ENCODE measurements at regions not wholly inside any gene's neighbourhood (a gene's known extent, or its start where the extent isn't known, plus 50 kb on each side); places are given as distances from the start of the nearest gene placed in this dataset.

DNA sequence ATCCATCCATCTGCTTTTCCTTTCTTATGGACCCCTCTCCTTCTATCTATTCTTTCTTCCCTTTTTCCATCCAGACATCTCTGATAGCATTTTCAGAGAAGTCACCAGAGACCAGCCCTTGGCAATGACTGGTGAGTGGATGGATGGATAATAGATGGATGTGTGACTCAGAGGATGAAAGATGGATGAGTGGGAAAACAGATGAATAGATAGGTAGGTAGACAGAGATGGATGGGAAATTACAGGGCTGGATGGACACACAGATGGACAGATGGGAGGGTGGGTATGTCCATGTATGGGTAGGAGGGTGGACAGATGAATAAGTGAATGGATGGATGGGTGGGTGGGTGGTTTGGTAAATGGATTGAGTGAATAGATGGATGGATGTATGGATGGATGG, 101.0 kb downstream of the LITAF start:
- H3K27ac ChIP-seq = no peak overlapping the region
- H3K4me3 ChIP-seq = no peak overlapping the region
- DNase-seq = no peak
- H3K27me3 ChIP-seq = no peaks in the 10 kb centered on the region
- no peaks in the 10 kb centered on the region for H3K9me3 ChIP-seq
- TF ChIP-seq, protein P1, sequence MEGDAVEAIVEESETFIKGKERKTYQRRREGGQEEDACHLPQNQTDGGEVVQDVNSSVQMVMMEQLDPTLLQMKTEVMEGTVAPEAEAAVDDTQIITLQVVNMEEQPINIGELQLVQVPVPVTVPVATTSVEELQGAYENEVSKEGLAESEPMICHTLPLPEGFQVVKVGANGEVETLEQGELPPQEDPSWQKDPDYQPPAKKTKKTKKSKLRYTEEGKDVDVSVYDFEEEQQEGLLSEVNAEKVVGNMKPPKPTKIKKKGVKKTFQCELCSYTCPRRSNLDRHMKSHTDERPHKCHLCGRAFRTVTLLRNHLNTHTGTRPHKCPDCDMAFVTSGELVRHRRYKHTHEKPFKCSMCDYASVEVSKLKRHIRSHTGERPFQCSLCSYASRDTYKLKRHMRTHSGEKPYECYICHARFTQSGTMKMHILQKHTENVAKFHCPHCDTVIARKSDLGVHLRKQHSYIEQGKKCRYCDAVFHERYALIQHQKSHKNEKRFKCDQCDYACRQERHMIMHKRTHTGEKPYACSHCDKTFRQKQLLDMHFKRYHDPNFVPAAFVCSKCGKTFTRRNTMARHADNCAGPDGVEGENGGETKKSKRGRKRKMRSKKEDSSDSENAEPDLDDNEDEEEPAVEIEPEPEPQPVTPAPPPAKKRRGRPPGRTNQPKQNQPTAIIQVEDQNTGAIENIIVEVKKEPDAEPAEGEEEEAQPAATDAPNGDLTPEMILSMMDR (IDR thresholded peaks at IDR 0.05) = no peak
- TF ChIP-seq POLR2A (IDR thresholded peaks at IDR 0.05) = no peak
- intact Hi-C loops (cut with DNase I; ENCODE audit: low total_unique reads) = no loop called here
- no peaks in the 10 kb centered on the region for H3K4me1 ChIP-seq
- no peaks in the 10 kb centered on the region for H3K36me3 ChIP-seq

DNA sequence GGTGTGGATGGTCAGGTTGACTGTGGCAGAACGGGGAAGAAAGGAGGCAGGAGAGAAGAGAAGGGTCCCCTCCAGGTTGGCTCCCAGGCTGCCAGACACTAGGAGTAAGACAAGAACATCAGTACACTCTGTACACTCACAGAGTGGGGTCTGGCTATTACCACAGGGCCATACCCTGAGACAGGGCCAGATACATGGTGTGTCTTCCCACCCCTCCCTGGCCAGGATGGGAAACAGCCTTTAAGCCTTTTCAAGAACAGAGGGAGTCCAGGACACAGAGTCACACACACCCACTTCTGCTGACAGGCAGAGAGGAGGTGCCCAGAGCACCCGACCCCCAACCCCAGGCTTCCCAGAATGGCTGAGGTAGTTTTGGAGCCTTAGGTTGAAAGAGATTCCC, 99.4 kb downstream of the LITAF start:
- no peaks in the 10 kb centered on the region for H3K36me3 ChIP-seq
- DNase-seq = no peak
- intact Hi-C loops (cut with DNase I; ENCODE audit: low total_unique reads) = no loop called here
- TF ChIP-seq, protein P1 (IDR thresholded peaks at IDR 0.05) = no peak
- no peak for TF ChIP-seq POLR2A (IDR thresholded peaks at IDR 0.05)
- no peaks in the 10 kb centered on the region for H3K9me3 ChIP-seq
- no peaks in the 10 kb centered on the region for H3K4me1 ChIP-seq
- no peaks in the 10 kb centered on the region for H3K27me3 ChIP-seq
- H3K27ac ChIP-seq = no peak overlapping the region
- no peak overlapping the region for H3K4me3 ChIP-seq

DNA sequence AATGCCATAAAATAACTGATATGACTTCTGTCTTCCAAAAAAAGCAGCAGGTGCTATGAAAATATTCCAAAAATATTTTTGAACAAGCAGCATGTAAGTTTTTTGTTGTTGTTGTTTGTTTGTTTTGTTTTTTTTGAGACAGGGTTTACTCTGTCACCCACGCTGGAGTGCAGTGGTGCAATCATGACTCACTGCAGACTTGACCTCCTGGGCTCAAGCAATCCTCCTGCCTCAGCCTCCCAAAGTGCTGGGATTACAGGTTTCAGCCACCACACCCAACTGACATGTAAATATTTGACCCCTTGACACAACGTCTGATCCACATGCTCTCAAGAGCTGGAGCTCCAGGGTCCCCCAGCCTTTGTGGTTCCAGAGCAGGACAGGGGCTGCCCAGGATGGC, 98.4 kb downstream of the LITAF start:
- TF ChIP-seq POLR2A (IDR thresholded peaks at IDR 0.05) = no peak
- TF ChIP-seq, protein P1 (IDR thresholded peaks at IDR 0.05) = no peak
- no peaks in the 10 kb centered on the region for H3K36me3 ChIP-seq
- DNase-seq = no peak
- H3K9me3 ChIP-seq = no peaks in the 10 kb centered on the region
- no peaks in the 10 kb centered on the region for H3K4me1 ChIP-seq
- no peak overlapping the region for H3K4me3 ChIP-seq
- no peak overlapping the region for H3K27ac ChIP-seq
- intact Hi-C loops (cut with DNase I; ENCODE audit: low total_unique reads) = no loop called here
- no peaks in the 10 kb centered on the region for H3K27me3 ChIP-seq

DNA sequence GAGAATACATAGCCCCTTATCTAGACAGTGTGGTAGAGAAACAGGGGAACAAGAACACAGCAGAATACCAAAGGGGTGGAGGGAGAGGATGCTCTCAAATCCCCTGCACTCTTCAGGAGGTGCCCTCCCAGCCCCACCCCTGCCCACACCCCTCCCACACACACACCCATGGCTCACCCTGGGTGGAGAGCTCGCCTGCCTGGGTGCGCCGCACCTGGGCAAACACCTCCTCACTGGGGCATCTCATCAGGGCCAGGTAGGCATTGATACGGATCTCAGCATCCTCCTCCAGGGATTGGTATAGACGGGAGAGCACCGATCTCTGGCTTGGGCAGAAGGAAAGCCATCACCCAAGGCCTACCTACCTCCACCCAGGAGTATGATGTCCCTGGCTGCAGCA, 95.2 kb downstream of the LITAF start:
- peaks cover 0 to 7% of the 10 kb centered on the region in 2 donors for H3K4me1 ChIP-seq
- intact Hi-C loops (cut with DNase I; ENCODE audit: low total_unique reads) = no loop called here
- no peaks in the 10 kb centered on the region for H3K27me3 ChIP-seq
- H3K4me3 ChIP-seq = no peak overlapping the region
- no peak overlapping the region for H3K27ac ChIP-seq
- H3K36me3 ChIP-seq = no peaks in the 10 kb centered on the region
- no peaks in the 10 kb centered on the region for H3K9me3 ChIP-seq
- no peak for DNase-seq
- no peak for TF ChIP-seq POLR2A (IDR thresholded peaks at IDR 0.05)
- TF ChIP-seq, protein P1 (IDR thresholded peaks at IDR 0.05) = no peak

DNA sequence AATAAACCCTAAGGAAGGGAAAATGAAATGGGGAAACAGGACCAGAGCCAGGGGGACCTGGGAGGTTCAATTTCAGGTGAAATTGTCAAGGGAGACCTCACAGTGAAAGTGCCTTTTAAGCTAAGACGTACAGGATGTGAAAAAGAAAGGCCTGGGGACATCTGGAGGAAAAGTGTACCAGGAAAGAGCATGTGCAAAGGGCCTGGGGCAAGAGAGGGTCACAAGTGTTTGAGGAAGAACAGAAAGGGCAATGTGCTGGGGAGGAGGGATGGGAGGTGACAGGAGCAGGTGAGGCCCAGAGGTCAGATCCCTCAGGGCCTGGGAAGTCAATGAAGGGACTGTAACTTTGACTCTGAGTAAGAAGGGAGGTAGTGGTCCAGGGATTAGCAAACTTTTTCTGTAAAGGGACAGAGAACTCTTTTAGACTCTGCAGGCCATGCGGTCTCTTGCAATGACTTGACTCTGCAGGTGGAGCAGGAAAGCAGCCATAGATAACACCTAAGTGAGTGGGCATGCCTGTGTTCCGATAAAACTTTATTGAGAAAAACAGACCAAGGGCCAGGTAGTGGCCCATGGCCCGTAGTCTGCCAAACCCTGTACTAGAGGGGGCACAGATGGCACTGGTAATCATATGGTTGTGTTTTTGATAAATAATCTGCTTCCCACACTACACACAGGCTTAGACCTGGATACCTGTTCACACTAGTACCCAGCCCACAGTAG, 93.8 kb downstream of the LITAF start:
- no peak for TF ChIP-seq POLR2A (IDR thresholded peaks at IDR 0.05)
- TF ChIP-seq, protein P1 (IDR thresholded peaks at IDR 0.05) = no peak
- no peaks in the 10 kb centered on the region for H3K9me3 ChIP-seq
- H3K4me1 ChIP-seq = peaks cover 3 to 17% of the 10 kb centered on the region in 2 donors
- intact Hi-C loops (cut with DNase I; ENCODE audit: low total_unique reads) = no loop called here
- H3K4me3 ChIP-seq = no peak overlapping the region
- H3K27me3 ChIP-seq = no peaks in the 10 kb centered on the region
- DNase-seq = no peak
- no peak overlapping the region for H3K27ac ChIP-seq
- no peaks in the 10 kb centered on the region for H3K36me3 ChIP-seq

All from uterus (tissue), 3 donors.